Amniotic stem cell (primary cell): ENCODE measurements at regions not wholly inside any gene's neighbourhood (a gene's known extent, or its start where the extent isn't known, plus 50 kb on each side); places are given as distances from the start of the nearest gene placed in this dataset.
A peak's percentile ranks its signal among the peaks of the same experiment; 100 is the strongest.

Experiments used
- DNase-seq: peaks from one replicate; lab custom pipeline; 2025; lab: John Stamatoyannopoulos, UW

DNA sequence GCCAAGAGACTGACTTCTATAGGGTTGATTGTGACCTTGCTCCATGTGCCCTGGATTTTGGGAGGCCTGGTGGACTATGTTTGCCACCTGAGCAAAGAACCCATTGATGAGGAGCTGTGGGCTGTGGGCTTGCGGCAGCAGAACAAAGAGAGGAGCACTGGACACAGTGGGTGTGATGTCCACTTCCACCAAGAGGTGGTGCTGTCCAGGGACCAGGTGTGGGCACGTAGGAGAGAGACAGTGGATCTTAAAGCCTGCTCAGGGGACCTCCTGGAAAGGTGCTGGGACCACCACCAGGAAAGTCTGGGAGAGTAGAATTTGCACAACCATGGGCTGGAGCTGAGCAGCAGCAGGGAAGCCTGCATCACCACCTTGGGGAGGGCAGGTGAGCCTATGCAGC lies 106.7 kb upstream of the ETS2 start:
- DNase-seq: no peak

DNA sequence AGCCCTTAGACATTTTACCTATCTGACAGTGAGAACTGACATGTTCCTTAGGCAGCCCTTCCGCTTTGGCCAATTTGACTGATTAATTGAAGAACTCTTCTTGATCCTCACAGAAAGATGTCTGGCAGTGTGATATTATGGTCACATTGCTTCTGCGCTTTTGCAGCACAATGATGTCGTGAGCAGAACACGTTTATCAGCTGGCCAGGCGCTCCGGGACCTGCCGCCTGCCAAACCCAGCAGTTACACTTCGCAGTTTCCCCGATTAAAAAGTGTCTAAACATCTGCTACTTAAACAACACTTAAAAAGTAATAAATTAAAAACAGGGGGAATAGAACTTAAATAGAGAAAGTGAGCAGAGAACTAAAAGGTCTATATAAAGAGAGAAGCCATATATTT lies 103.5 kb upstream of the ETS2 start:
- DNase-seq: no peak

DNA sequence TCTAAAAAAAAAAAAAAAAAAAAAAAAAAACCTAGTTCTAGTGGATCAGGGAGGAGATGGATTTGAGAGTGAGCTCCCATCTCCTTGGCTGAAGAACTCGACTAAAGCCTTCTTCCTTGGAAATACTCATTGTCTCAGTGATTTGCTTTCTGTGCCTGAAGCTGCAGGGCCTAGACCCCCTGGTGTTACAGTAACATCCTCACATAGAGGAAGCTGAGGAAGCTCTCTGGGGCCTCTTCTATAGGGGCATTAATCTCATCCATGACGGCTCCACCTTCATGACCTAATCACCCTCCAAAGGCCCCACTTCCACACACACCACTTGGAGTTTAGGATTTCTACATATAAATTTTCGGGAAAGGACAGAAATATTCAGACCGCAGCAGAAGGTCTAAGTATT lies 95.9 kb upstream of the ETS2 start:
- no peak for DNase-seq

DNA sequence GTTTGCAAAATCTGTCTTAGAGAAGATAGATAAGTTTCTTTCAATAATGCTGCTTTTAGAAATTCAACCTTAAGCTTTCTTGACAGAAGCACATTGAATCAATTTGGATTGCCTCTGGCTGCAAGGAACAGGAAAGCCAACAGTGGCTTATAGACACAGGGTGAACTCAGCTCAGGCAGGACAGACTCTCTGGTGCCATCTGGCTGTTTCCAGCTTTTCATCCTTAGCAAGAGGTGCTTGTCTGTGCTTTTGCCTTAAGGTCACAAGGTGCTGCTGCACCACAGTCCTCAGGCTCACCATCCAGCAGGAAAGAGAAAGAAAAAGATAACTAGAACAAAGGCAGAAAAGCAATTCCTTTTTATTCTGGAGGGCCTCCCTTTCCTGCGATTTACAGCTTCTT lies 93.7 kb upstream of the ETS2 start:
- DNase-seq: no peak

DNA sequence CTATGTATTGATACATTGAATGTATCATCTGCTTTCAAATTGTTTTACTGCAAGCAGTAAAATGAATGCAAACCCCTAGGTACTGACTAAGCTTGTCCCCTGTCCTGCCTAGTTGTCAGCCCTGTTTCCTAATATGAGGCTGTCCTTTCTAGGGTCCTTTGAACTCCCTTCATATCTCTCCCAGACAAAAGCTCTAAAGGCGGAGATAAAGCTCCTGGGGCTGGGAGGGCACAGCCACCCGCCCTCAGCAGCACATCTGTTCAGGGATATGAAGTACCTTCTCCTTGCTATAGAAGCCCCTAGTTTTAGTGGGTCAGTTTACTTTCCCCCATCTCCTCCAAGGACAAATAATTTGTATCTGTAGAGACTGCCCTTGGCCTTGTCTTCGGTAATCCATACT lies 93.1 kb upstream of the ETS2 start:
- DNase-seq: no peak

DNA sequence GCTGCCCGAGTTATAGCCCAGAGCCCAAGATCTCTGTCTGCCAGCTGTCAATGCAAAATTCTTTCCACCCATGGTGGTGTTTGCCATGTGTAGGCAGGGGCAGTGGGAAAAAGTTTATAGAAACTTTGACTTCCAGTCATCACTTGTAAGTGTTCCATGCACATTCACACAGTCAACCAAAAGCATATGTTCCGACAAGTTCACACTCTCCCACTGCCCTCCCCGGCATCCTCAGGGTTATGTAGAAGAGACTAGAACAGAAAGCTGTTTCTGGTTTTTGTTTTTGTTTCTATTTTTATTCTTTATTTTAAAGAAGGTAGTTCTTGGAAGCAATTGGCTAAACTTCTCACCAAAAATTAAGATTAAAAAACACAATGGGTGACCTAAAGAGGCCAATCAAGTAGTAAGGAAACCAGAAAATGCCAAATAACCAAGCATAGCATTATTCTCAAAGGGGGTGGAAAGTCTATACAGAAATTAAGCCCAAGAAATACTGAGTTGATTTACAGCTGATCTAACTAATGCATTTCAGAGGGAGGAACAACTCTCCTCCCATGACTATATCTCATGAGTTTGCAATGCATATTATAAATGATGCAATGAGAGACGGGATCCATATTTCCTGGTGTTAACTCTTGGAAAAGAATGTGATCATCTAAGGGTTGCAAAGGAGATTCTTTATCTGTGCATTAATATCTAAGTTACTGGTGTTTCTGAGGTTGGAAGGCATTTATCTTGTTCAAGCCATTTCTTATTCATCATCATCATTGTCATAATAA lies 91.5 kb upstream of the ETS2 start:
- no peak for DNase-seq

DNA sequence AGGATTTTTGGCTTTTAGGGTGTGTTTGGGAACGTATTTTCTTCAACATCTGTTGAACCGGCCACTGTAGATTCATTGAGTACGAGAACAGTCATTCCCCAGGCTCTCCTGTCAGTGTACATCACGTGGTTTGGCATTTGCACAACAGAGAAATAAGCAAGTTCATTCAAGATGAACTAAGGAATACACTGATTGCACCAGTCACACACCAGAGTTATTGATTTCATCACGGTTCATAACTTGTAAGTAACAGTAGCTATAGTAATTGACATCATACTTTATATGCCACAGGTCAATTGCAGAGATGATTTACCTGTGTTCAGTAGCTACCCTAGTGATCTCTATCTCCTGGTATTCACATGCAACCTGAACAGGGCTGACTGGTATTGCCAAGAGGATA lies 90.7 kb upstream of the ETS2 start:
- DNase-seq: no peak

DNA sequence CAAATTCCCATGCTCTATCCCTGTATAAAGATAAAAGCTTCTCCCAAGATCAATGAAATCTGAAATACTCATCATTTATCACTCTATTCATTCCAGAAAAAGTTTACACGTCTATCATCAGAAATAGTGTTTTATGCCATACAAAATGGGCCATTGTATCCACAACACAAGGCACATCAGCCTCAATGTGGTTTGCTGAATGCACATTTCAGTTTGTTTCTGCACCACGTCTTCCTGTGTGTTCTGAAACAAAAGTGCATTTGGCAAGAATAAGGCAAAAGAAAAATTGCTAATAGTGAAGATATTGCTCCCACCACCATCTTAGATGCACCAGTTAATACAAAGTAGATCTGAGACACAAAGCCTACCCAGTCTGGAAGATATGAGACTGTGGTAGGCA lies 89.6 kb upstream of the ETS2 start:
- no peak for DNase-seq

DNA sequence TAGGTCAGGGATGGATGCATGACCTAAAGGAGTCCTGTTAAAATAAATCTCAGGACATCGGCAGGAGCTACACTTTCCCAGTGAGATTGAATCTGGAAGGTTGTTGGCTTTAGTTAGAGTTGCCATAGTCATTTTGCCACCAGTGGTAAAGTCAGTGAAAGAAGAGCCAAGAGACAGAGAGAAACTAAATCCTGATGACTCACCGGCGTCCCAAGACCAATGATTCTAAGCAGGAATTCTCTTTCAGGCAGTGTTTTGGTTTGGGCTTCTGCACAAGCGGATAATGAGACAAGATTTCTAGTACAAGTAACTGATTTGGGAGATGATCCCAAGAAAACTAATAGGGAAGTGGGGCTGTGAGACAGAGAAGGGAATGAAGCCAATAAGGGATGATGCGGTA lies 88.8 kb upstream of the ETS2 start:
- no peak for DNase-seq

DNA sequence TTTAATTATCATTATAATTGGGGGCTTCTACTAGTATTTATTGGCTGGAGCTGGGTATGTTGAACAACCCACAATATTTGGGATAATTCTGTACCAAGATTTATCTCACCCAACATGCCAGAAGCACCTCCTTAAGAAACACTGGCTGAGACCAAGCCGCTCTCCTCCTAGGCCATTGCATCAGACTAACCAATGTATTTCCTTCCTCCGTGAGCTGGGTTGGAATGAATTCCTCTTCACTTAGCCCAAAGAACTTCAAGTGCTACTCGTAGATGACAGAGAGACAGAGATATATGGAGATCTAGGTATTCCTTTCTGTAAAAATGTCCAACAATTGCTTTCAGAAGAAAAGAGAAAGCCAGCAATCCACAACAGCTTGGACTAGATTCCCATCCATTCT lies 87.2 kb upstream of the ETS2 start:
- DNase-seq: no peak

DNA sequence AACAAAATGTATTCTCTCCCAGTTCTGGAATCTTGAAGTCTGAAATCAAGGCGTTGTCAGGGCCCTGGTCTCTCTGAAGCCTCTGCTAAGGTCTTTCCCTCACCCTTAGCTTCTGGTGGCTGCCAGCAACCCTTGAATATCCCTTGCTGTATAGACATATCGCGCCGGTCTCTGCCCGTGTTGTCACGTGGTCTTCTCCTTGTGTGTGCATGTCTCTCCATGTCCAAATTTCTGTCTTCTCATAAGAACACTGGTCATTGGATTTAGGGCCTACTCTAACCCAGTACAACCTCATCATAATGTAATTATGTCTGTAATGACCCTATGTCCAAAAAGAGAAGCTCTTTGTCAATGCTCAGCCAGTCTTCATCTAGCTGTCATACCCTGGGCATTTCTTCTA lies 85.7 kb upstream of the ETS2 start:
- DNase-seq: no peak

DNA sequence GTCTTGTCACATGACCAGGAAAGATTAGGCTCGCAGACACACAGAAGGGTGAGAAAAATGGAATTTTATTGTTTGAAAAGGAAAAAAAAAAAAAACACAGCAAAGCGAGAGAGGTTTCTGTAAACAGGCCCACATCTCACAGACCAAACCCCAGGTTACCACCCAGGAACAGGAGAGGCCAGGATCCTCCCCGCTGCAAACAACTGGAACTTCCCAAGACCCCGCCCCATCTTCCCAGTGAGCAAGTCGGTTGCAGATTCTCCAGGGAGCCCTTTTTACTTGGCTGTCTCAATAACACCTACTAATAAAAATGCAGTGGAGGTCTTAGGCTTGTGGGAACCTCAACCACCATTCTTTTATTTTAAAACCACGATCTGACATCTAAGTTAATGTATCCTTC lies 84.7 kb upstream of the ETS2 start:
- DNase-seq: no peak

DNA sequence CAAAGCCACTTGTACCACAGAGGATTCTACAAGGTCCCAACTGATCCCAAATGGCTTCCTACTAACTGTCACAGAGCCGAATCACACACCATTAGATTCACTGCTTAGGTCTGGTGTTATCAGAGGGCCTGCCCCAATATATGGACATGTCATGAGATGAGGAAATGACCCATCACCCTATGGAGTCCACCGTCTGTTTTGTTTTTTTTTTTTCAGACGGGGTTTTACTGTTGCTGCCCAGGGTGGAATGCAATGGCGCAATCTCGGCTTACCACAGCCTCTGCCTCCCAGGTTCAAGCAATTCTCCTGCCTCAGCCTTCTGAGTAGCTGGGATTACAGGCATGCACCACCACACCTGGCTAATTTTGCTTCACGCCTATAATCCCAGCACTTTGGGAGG lies 83.8 kb upstream of the ETS2 start:
- DNase-seq: no peak

DNA sequence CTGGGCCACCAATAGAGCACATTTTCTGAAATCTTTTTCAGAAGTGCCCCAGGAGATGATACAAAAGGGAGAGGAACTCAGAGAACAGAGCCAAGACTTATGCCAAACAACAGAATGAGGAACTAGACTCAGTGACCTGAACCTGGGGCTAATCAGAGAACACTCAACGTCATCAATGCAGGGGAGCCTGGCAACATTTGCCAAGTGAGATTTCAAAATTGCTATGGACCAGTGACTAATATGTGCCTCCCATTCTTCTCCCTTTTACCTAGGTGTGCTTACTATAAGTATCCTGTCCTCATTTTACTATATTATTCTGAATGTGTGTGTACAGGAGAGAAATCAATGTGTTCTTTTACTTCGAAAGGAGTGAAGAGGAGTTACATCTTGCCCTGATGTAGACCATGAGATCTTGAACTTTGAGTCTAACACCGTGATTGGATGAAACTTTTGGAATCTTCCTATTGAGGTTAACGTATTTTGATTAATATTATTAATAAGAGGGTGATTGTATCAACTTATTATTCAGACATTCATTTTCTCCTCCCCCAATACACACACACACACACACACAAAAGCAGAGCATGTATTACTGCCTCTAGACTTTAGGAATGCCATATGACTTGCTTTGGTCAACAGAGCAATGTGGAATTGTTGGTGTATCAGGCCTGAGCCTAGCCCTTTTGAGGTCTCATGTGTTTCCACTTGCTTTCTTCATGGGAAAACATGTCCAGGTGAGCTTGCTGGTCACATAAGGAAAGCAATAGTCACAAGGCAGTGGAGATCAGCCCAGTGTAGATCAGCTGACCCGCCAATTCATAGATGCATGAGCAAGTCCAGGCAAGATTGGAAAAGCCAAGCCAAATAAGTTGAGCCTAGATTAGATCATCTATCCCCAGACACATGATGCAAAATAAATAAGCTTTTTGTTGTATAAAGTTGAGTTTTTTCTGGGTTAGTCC lies 80.3 kb upstream of the ETS2 start:
- no peak for DNase-seq

DNA sequence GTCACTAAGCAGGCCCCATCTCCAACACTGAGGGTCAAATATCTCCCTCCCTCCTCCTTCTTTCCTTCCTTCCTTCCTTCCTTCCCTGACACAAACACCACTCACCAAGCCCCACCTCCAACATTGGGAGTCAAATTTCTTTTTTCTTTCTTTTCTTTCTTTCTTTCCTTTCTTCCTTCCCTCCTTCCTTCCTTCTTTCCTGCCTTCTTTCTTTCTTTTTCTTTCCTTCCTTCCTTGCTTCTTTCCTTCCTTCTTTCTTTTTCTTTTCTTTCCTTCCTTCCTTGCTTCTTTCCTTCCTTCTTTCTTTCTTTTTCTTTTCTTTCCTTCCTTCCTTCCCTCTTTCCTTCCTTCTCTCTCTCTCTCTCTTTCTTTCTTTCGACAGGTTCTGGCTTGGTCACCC lies 79.2 kb upstream of the ETS2 start:
- DNase-seq: no peak

DNA sequence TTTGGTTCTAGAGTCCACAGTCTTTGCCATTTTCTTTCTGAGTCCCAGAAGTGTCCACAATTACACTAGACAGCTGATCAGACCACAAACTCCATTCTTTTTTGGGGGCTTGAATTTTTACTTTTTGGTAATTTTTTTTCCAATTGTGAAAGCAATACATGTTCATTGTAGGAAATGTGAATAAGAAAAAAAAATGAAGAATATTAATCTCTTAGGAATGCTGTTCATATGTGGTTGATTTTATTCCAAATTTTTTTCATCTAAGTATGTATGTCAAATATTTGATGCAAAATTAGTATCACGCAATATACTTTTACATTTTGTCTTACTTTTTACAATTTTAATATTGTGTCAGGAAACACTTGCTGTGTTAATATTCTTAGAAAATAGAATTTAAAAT lies 76.4 kb upstream of the ETS2 start:
- DNase-seq: no peak

DNA sequence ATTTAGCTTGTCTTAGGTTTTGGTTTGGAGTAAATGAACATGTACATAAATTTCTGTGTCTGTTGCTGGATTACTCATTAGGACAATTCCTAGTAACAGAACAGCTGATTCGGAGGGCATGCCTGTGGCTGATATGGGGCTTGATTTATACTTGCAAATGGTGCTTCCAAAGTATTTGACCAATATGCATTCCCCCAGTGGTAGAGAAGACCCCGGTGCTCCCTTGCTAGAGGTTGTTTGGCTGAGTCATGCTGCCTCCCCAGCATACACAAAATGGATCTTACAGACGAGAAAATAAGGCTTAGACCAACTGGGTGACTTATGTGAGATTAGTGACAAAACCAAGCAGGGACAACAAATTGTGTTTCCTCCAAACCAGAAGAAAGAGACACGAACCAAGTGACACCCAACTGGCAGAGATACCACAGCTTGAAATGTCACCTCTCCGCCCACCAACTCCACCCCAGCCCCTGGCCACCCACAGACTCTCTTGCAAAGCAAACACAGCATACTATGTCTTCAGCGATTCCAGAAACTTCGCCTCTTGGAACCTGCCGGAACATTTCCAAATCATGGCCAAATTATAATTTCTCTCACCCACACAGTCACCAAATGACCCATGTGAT lies 75.9 kb upstream of the ETS2 start:
- no peak for DNase-seq

DNA sequence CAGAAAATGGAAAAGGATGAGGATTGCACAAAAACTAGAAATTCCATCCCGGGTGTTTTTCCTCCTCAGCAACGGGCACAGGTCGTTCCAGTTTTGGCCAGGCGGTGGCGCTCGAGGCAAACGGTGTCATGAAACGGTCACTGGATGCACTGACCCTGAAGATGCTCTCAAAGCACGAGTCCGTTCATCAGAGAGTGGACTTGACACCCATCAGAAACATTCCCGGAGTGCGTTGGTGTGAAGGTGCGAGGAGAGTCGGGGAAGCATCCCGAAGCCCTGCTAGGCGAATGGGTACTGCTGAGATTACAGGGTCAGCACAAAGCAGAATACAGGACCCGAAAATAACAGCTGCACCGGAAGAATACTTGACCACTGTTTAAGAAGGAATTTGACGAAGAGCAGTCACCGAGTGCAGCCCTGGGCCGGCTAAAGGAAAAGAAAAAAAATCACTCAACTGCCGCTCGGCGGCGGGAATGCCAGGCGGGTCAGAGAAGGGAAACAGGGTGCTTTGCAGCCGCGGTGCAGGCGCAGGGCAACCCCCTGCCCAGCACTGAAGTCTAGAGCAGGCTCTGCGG lies 71.7 kb upstream of the ETS2 start:
- peak; percentile 77 for DNase-seq

DNA sequence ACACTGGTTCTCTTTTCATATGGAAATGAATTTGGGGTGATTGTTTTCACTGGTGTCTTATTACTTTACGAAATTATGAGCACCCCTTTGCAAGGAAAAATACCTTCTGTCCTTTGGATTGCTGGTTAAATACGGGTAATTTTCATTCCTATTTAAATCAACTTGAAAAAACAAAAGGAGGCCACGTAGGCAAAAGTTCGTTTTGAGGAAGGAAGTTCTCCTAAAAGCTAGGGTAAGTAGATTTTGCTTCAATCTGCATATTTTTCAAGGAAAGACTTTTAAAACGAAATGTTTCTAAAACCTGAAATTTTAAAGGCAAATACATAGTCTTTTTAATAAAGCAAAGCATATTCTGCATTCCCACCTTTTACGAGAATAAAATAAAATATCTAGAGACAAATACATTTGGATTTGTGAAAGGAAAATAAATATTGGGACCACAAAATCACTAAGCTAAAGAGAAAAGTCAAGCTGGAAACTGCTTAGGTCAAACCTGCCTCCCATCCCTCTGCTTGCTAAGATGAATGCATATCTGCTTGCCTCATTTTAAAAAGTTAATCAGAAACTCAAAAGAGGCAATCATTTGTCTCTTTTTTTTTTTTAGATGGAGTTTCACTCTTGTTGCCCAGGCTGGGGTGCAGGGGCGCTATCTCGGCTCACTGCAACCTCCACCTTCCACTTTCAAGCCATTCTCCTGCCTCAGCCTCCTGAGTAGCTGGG lies 70.9 kb upstream of the ETS2 start:
- no peak for DNase-seq

DNA sequence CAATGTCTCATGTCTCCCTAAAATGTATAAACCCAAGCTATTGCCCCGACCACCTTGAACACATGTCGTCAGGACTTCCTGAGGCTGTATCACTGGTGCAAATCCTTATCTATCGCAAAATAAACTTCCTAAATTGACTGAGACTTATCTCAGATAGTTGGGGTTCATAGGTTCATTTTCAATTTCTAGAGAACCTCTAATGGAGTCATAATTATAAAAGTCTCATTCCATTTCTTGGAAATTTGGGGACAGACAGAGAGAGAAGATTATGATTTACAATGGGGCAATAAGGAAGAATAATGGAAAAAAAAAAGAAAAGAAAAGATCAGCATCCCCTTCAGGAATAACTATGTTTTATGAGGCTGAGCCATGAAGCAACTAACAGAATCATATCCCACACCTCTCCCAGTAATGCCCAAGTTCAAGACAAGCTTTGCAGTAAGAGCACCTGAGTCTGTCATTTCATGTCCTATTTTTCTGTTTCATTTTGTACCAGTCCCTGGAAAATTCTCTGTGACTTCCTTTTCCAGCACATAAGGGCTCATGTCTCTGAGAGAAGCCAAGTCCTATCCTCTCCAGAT lies 70.0 kb upstream of the ETS2 start:
- no peak for DNase-seq

DNA sequence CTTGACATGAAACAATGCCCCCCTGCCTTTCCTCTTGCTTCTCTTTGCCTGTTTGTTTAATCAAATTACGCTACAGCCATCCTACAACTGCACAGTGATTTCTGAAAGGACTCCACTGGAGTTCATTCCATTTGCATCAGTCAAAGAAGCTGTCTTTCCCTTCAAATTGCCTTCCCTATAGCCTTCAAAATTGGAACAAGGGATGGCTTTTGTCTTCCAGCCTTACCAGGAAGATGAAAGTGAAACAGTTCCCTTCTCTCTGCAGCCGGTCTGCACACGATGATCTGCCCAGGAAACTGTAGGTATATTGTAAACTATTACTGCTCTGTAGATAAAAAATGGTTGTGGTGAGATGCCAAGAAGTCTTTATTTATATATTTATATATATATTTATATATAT lies 65.6 kb upstream of the ETS2 start:
- DNase-seq: no peak
